Erythroblast (primary cell): ENCODE measurements at regions not wholly inside any gene's neighbourhood (a gene's known extent, or its start where the extent isn't known, plus 50 kb on each side); places are given as distances from the start of the nearest gene placed in this dataset.

Experiments used
- GATA1 ChIP-seq: IDR thresholded peaks from 2 replicates; pipeline ENCODE4 v1.6.1; 2011; ENCODE audit warnings: low read depth, mild to moderate bottlenecking, control low read depth, low read length, moderate library complexity
- POLR2A ChIP-seq: IDR thresholded peaks from 2 replicates; pipeline ENCODE4 v1.6.1; 2011; ENCODE audit warnings: mild to moderate bottlenecking, low read length

GRCh38 chr3:184643442-184643841 lies 68.4 kb downstream of the MAGEF1 start:
- TF ChIP-seq POLR2A (no peak), GATA1 (no peak)
